Endothelial cell of umbilical vein (primary cell): ENCODE measurements at regions not wholly inside any gene's neighbourhood (a gene's known extent, or its start where the extent isn't known, plus 50 kb on each side); places are given as distances from the start of the nearest gene placed in this dataset.

Experiments
- BruUV-seq: library from RNA; stranded (reverse); fragments of 400-500 nt; replicated peaks from 2 replicates; lab custom pipeline; 2021; lab: Mats Ljungman, UMichigan
- CTCF ChIA-PET: fragments of 300-600, 350-600 bp; sonication (Branson Sonifier 250); formaldehyde crosslinking; loops from one replicate; lab custom pipeline; 2021; ENCODE audit warnings: antibody characterized with exemption, inconsistent platforms; lab: Charles Lee
- POLR2A ChIA-PET: fragments of 300-600, 350-600 bp; sonication (Branson Sonifier 250); formaldehyde crosslinking; loops from one replicate; lab custom pipeline; 2021; ENCODE audit warnings: antibody characterized with exemption, inconsistent platforms; lab: Charles Lee
- DNase-seq: peaks from one replicate; pipeline ENCODE4 v3.0.0-alpha.2; 2011; ENCODE audit warnings: low read depth, low spot score
- FAIRE-seq: peaks from 2 replicates; lab custom pipeline; 2011; peaks lifted over from hg19 to GRCh38; lab: Jason Lieb, UNC
- H2AFZ ChIP-seq: 2 replicates; pipeline ENCODE4 v1.6.0; 2012; ENCODE audit warnings: low read depth, low read length, control low read depth, inconsistent platforms
- H3K27ac ChIP-seq: 2 replicates; pipeline ENCODE4 v1.5.1; 2011; ENCODE audit warnings: low read depth, mild to moderate bottlenecking, control low read depth, low read length, moderate library complexity; ENCODE audit not compliant: insufficient read depth
- H3K27me3 ChIP-seq, 2 experiments: 2 replicates each; pipeline versions ENCODE4 v1.6.0 to v1.6.1; 2011; ENCODE audit warnings: low read length in 2 of 2, mixed read lengths in 1 of 2; ENCODE audit not compliant: control insufficient read depth in 2 of 2, insufficient read depth in 2 of 2
- H3K36me3 ChIP-seq, 2 experiments: 2 replicates in 1 of 2; 3 replicates in 1 of 2; pipeline ENCODE4 v1.5.1; 2011; ENCODE audit warnings: low read length in 2 of 2, mild to moderate bottlenecking in 1 of 2, moderate library complexity in 1 of 2; ENCODE audit not compliant: control insufficient read depth in 2 of 2, insufficient read depth in 2 of 2; ENCODE audit errors: extremely low read depth in 1 of 2
- H3K4me1 ChIP-seq: 3 replicates; pipeline ENCODE4 v1.5.1; 2011; ENCODE audit warnings: mild to moderate bottlenecking, low read length; ENCODE audit not compliant: control insufficient read depth, insufficient read depth; ENCODE audit errors: extremely low read depth
- H3K4me2 ChIP-seq: 2 replicates; pipeline ENCODE4 v1.6.1; 2011; ENCODE audit warnings: low read length, control low read depth, mixed read lengths; ENCODE audit not compliant: insufficient read depth
- H3K4me3 ChIP-seq, 3 experiments: fragments of 200-600 bp in 1 of 3; sonication (generic), shearing (Covaris generic) in 1 of 3; replicated peaks in 1 of 3; 2 replicates each; pipeline ENCODE4 v1.5.1; 2011 to 2016; ENCODE audit warnings: control low read depth in 3 of 3, low read length in 3 of 3, mild to moderate bottlenecking in 2 of 3, inconsistent platforms in 1 of 3, low read depth in 1 of 3, moderate library complexity in 1 of 3; ENCODE audit not compliant: insufficient read depth in 1 of 3
- H3K79me2 ChIP-seq: 2 replicates; pipeline ENCODE4 v1.6.0; 2012; ENCODE audit warnings: low read length, inconsistent platforms; ENCODE audit not compliant: control insufficient read depth, insufficient read depth
- H3K9ac ChIP-seq: replicated peaks from 2 replicates; pipeline ENCODE3; 2011; ENCODE audit warnings: low read length, control low read depth; ENCODE audit not compliant: insufficient read depth; ENCODE audit errors: extremely low read depth
- H3K9me1 ChIP-seq: replicated peaks from 3 replicates; pipeline ENCODE4 v1.6.0; 2011; ENCODE audit warnings: mild to moderate bottlenecking, low read length; ENCODE audit not compliant: control insufficient read depth, insufficient read depth; ENCODE audit errors: extremely low read depth
- H3K9me3 ChIP-seq: replicated peaks from 2 replicates; pipeline ENCODE4 v1.5.1; 2012; ENCODE audit warnings: low read length, inconsistent platforms; ENCODE audit not compliant: control insufficient read depth, insufficient read depth
- H4K20me1 ChIP-seq: replicated peaks from 2 replicates; pipeline ENCODE3; 2011; ENCODE audit warnings: mild to moderate bottlenecking, low read length; ENCODE audit not compliant: control insufficient read depth, insufficient read depth; ENCODE audit errors: extremely low read depth
- CTCF ChIP-seq, 2 donors: IDR thresholded peaks; 1 replicate in 1 of 2; 2 replicates in 1 of 2; pipeline ENCODE4 v1.5.1; 2011; ENCODE audit warnings: low read length in 2 of 2, mild to moderate bottlenecking in 2 of 2, moderate library complexity in 2 of 2, control low read depth in 1 of 2, inconsistent platforms in 1 of 2, low read depth in 1 of 2; ENCODE audit not compliant: insufficient read depth in 1 of 2; ENCODE audit errors: extremely low read depth in 1 of 2
- EZH2 ChIP-seq: IDR thresholded peaks from 2 replicates; pipeline ENCODE4 v1.6.1; 2012; ENCODE audit warnings: borderline replicate concordance, low read depth, mild to moderate bottlenecking, moderate library complexity, low read length, inconsistent platforms; ENCODE audit not compliant: severe bottlenecking
- FOS ChIP-seq: IDR thresholded peaks from 2 replicates; pipeline ENCODE4 v1.6.1; 2011; ENCODE audit warnings: mild to moderate bottlenecking, low read length, moderate library complexity, borderline replicate concordance; ENCODE audit not compliant: insufficient read depth
- GATA2 ChIP-seq: IDR thresholded peaks from 2 replicates; pipeline ENCODE4 v1.7.0; 2011; ENCODE audit warnings: low read depth, mild to moderate bottlenecking, moderate library complexity, mixed read lengths, low read length; ENCODE audit not compliant: insufficient read length, insufficient read depth
- JUN ChIP-seq: IDR thresholded peaks from 2 replicates; pipeline ENCODE4 v1.6.1; 2011; ENCODE audit warnings: borderline replicate concordance, low read depth; ENCODE audit not compliant: insufficient read length, insufficient read depth
- MAX ChIP-seq: IDR thresholded peaks from 2 replicates; pipeline ENCODE4 v1.6.1; 2011; ENCODE audit not compliant: insufficient read depth, insufficient read length
- MYC ChIP-seq: IDR thresholded peaks from one replicate; pipeline ENCODE4 v1.6.1; 2011; ENCODE audit warnings: mild to moderate bottlenecking, low read depth, low read length
- POLR2A ChIP-seq: IDR thresholded peaks from 2 replicates; pipeline ENCODE4 v1.6.1; 2012; ENCODE audit warnings: low read depth, mild to moderate bottlenecking, control low read depth, low read length
- POLR2AphosphoS5 ChIP-seq: IDR thresholded peaks from 2 replicates; pipeline ENCODE4 v1.6.1; 2012; ENCODE audit warnings: low read depth, mild to moderate bottlenecking, control low read depth, low read length, moderate library complexity; ENCODE audit not compliant: insufficient read depth
- dilution Hi-C: fragments of 300-500 bp; cut with MboI; formaldehyde crosslinking; loops from one replicate; pipeline ENCODE4 v1.15.0; 2019; ENCODE audit warnings: low sequenced_read_pairs; ENCODE audit not compliant: extremely low pct_ligation_motif_present
- intact Hi-C: fragments of 100-400 bp; cut with micrococcal nuclease; formaldehyde crosslinking; loops from one replicate; pipeline ENCODE4 v1.10.0; 2022

GRCh38 chr7:98551611-98552273, 65.3 kb upstream of the NPTX2 start:
- dilution Hi-C loops, result no loop called here
- intact Hi-C loops, result no loop called here
- H3K9me1 ChIP-seq, result no peaks in the 10 kb centered on the region
- no peaks in the 10 kb centered on the region for H3K9me3 ChIP-seq
- POLR2A ChIA-PET, result no interaction called here
- DNase-seq (no peak), FAIRE-seq (no peak)
- H2AFZ ChIP-seq, result no peak overlapping the region
- no peak for TF ChIP-seq MYC
- TF ChIP-seq MAX, result no peak
- TF ChIP-seq CTCF (IDR thresholded peaks at IDR 0.05; ENCODE audit: extremely low read depth in 1 of 2, insufficient read depth in 1 of 2, low read depth in 1 of 2, low read length in 2 of 2), result no peak
- TF ChIP-seq POLR2A, result no peak
- TF ChIP-seq GATA2, result no peak
- no peak for TF ChIP-seq JUN
- no peak for TF ChIP-seq FOS
- no peak for TF ChIP-seq EZH2
- no peak for TF ChIP-seq POLR2AphosphoS5
- H3K36me3 ChIP-seq, result no peaks in the 10 kb centered on the region
- H3K27me3 ChIP-seq, result no peaks in the 10 kb centered on the region
- H4K20me1 ChIP-seq, result no peaks in the 10 kb centered on the region
- H3K4me3 ChIP-seq, result no peak overlapping the region
- H3K4me2 ChIP-seq, result no peak overlapping the region
- CTCF ChIA-PET, result no interaction called here
- no peak overlapping the region for H3K9ac ChIP-seq
- no peaks in the 10 kb centered on the region for H3K79me2 ChIP-seq
- H3K27ac ChIP-seq, result no peak overlapping the region
- BruUV-seq, result no TSS peak
- no peaks in the 10 kb centered on the region for H3K4me1 ChIP-seq
